H9 (cell line): ENCODE measurements at regions not wholly inside any gene's neighbourhood (a gene's known extent, or its start where the extent isn't known, plus 50 kb on each side); places are given as distances from the start of the nearest gene placed in this dataset.

Experiments used
- DNase-seq: peaks from one replicate; pipeline ENCODE4 v3.0.0-alpha.2; 2017
- H2AFZ ChIP-seq: one replicate; pipeline ENCODE4 v1.6.1; 2013; ENCODE audit warnings: mild to moderate bottlenecking, low read length, control low read depth, moderate library complexity
- H2AK5ac ChIP-seq: 2 replicates; pipeline ENCODE4 v1.6.1; 2013; ENCODE audit warnings: low read length, control low read depth, mixed read lengths; ENCODE audit not compliant: insufficient read length
- H2BK120ac ChIP-seq: one replicate; pipeline ENCODE4 v1.6.1; 2013; ENCODE audit warnings: low read depth, mild to moderate bottlenecking, low read length, control low read depth, inconsistent platforms; ENCODE audit not compliant: poor library complexity, severe bottlenecking
- H2BK12ac ChIP-seq: 2 replicates; pipeline ENCODE4 v1.6.1; 2013; ENCODE audit warnings: low read length, control low read depth, mixed read lengths, low read depth; ENCODE audit not compliant: insufficient read length
- H2BK15ac ChIP-seq: 2 replicates; pipeline ENCODE4 v1.6.1; 2013; ENCODE audit warnings: low read depth, low read length, control low read depth
- H2BK20ac ChIP-seq: one replicate; pipeline ENCODE4 v1.6.1; 2013; ENCODE audit warnings: low read depth, mild to moderate bottlenecking, low read length, control low read depth, inconsistent platforms; ENCODE audit not compliant: poor library complexity, severe bottlenecking
- H2BK5ac ChIP-seq: 2 replicates; pipeline ENCODE4 v1.6.1; 2013; ENCODE audit warnings: low read length, control low read depth, mixed read lengths; ENCODE audit not compliant: insufficient read length
- H3K14ac ChIP-seq: 2 replicates; pipeline ENCODE4 v1.6.1; 2013; ENCODE audit warnings: low read length, control low read depth; ENCODE audit not compliant: insufficient read depth
- H3K18ac ChIP-seq: 2 replicates; pipeline ENCODE4 v1.6.1; 2013; ENCODE audit warnings: low read depth, mild to moderate bottlenecking, mixed read lengths, low read length, control low read depth; ENCODE audit not compliant: insufficient read length
- H3K23ac ChIP-seq: 2 replicates; pipeline ENCODE4 v1.6.1; 2013; ENCODE audit warnings: low read length, control low read depth, mixed read lengths, low read depth; ENCODE audit not compliant: insufficient read length
- H3K23me2 ChIP-seq: 2 replicates; pipeline ENCODE4 v1.6.1; 2013; ENCODE audit warnings: low read depth, mild to moderate bottlenecking, mixed read lengths, low read length, control low read depth; ENCODE audit not compliant: insufficient read length, poor library complexity, severe bottlenecking
- H3K27ac ChIP-seq: 2 replicates; pipeline ENCODE4 v1.5.1; 2013; ENCODE audit warnings: low read length, control low read depth, mixed read lengths, low read depth; ENCODE audit not compliant: insufficient read length
- H3K27me3 ChIP-seq: 2 replicates; pipeline ENCODE4 v1.6.1; 2013; ENCODE audit warnings: low read length, control low read depth, inconsistent platforms; ENCODE audit not compliant: insufficient read depth
- H3K4ac ChIP-seq: 2 replicates; pipeline ENCODE4 v1.6.1; 2013; ENCODE audit warnings: low read depth, mild to moderate bottlenecking, control low read depth, inconsistent platforms, low read length, moderate library complexity
- H3K4me1 ChIP-seq: 2 replicates; pipeline ENCODE4 v1.6.1; 2013; ENCODE audit warnings: low read length, control low read depth, inconsistent platforms; ENCODE audit not compliant: insufficient read depth
- H3K4me2 ChIP-seq: 2 replicates; pipeline ENCODE4 v1.6.1; 2013; ENCODE audit warnings: low read length, control low read depth, mixed read lengths; ENCODE audit not compliant: insufficient read length, insufficient read depth
- H3K56ac ChIP-seq: 2 replicates; pipeline ENCODE4 v1.6.1; 2013; ENCODE audit warnings: low read depth, mild to moderate bottlenecking, mixed read lengths, low read length, control low read depth; ENCODE audit not compliant: insufficient read length
- H3K79me1 ChIP-seq: 2 replicates; pipeline ENCODE4 v1.6.1; 2013; ENCODE audit warnings: low read depth, mild to moderate bottlenecking, moderate library complexity, low read length, control low read depth, inconsistent platforms; ENCODE audit not compliant: insufficient read depth, poor library complexity, severe bottlenecking
- H3K79me2 ChIP-seq: 2 replicates; pipeline ENCODE4 v1.6.1; 2013; ENCODE audit warnings: low read length, control low read depth, inconsistent platforms; ENCODE audit not compliant: insufficient read depth
- H3K9ac ChIP-seq: 2 replicates; pipeline ENCODE4 v1.6.1; 2013; ENCODE audit warnings: low read length, control low read depth, mixed read lengths; ENCODE audit not compliant: insufficient read length; ENCODE audit errors: extremely low read depth
- H3K9me3 ChIP-seq: one replicate; pipeline ENCODE4 v1.6.1; 2013; ENCODE audit warnings: low read depth, low read length, inconsistent platforms; ENCODE audit not compliant: control insufficient read depth
- H3T11ph ChIP-seq: one replicate; pipeline ENCODE4 v1.6.1; 2013; ENCODE audit warnings: mild to moderate bottlenecking, low read length, control low read depth, inconsistent platforms
- H4K20me1 ChIP-seq: one replicate; pipeline ENCODE4 v1.6.1; 2013; ENCODE audit not compliant: control insufficient read depth, insufficient read length, insufficient read depth
- H4K5ac ChIP-seq: 2 replicates; pipeline ENCODE4 v1.6.1; 2013; ENCODE audit warnings: low read depth, mild to moderate bottlenecking, mixed read lengths, low read length, control low read depth; ENCODE audit not compliant: insufficient read length
- H4K8ac ChIP-seq: replicated peaks from 2 replicates; pipeline ENCODE4 v1.6.1; 2013; ENCODE audit warnings: low read length, control low read depth, mixed read lengths, low read depth; ENCODE audit not compliant: insufficient read length
- H4K91ac ChIP-seq: 2 replicates; pipeline ENCODE4 v1.6.1; 2013; ENCODE audit warnings: low read depth, mild to moderate bottlenecking, moderate library complexity, mixed read lengths, low read length, control low read depth; ENCODE audit not compliant: insufficient read length
- H3K27ac Mint-ChIP-seq, 3 experiments: 2 replicates in 2 of 3; 3 replicates in 1 of 3; pipeline ENCODE4 v1.8.0; 2020 to 2021; ENCODE audit warnings: mixed read lengths in 3 of 3, mild to moderate bottlenecking in 1 of 3, moderate library complexity in 1 of 3
- H3K27me3 Mint-ChIP-seq: 2 replicates; pipeline ENCODE4 v1.8.0; 2021; ENCODE audit warnings: low read depth, mild to moderate bottlenecking, moderate library complexity, mixed read lengths
- H3K36me3 Mint-ChIP-seq, 3 experiments: 2 replicates in 2 of 3; 3 replicates in 1 of 3; pipeline ENCODE4 v1.8.0; 2020 to 2021; ENCODE audit warnings: low read depth in 3 of 3, mixed read lengths in 3 of 3; ENCODE audit not compliant: insufficient read depth in 1 of 3
- H3K4me1 Mint-ChIP-seq, 2 experiments: 2 replicates each; pipeline ENCODE4 v1.8.0; 2020; ENCODE audit warnings: mixed read lengths in 2 of 2
- H3K4me3 Mint-ChIP-seq, 2 experiments: 2 replicates in 1 of 2; 3 replicates in 1 of 2; pipeline ENCODE4 v1.8.0; 2020 to 2021; ENCODE audit warnings: mild to moderate bottlenecking in 2 of 2, mixed read lengths in 2 of 2, moderate library complexity in 1 of 2
- H3K9me3 Mint-ChIP-seq, 2 experiments: 2 replicates in 1 of 2; 3 replicates in 1 of 2; pipeline ENCODE4 v1.8.0; 2020; ENCODE audit warnings: mild to moderate bottlenecking in 2 of 2, mixed read lengths in 2 of 2, moderate library complexity in 1 of 2
- WGBS: extraction: QIAGEN DNeasy Blood & Tissue Kit; methylation state at CpG from one replicate; pipeline ENCODE4 v1.1.7; 2013; ENCODE audit warnings: missing lambda C conversion rate, low lambda C conversion rate, mixed read lengths; ENCODE audit not compliant: insufficient read length; ENCODE audit errors: extremely low coverage; 5-methylcytosine and 5-hydroxymethylcytosine counted together
- TF ChIP-seq, protein P1 (sequence below): fragments of 200-600 bp; sonication (generic); conservative IDR thresholded peaks from 3 replicates; pipeline ENCODE4 v1.8.0; 2021; ENCODE audit warnings: antibody characterized with exemption, mild to moderate bottlenecking

DNA sequence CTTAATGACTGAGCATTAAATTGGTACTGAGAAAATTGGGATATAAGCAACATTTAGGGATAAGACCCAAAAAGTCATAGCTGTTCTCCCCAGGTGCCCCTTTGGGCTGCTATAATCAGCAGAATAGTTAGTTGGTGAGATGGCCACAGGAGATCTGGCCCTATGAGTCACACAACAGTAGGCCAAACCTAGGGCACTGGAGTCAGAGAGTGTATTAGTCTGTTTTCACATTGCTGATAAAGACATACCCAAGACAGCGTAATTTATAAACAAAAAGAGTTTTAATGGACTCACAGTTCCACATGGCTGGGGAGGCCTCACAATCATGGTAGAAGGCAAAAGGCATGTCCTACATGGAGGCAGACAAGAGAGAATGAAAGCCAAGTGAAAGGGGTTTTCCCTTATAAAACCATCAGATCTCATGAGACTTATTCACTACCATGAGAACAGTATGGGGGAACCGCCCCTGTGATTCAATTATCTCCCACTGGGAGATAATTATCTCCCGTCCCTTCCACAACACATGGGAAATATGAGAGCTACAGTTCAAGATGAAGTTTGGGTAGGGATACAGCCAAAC is 338.3 kb upstream of the NR3C2 start:
- Histone ChIP-seq H2BK15ac (no peak overlapping the region), H2AFZ (no peak overlapping the region), H3K14ac (no peak overlapping the region), H2BK12ac (no peak overlapping the region), H3K27ac (no peak overlapping the region), H2AK5ac (no peak overlapping the region), H3K18ac (no peak overlapping the region), H3K9ac (no peak overlapping the region), H3K56ac (no peak overlapping the region), H3K9me3 (no peaks in the 10 kb centered on the region), H3K79me2 (no peaks in the 10 kb centered on the region), H2BK120ac (no peak overlapping the region), H4K91ac (no peak overlapping the region), H3K23ac (no peak overlapping the region), H3K27me3 (no peaks in the 10 kb centered on the region), H3K4ac (no peak overlapping the region), H3K23me2 (no peaks in the 10 kb centered on the region), H3T11ph (no peak overlapping the region), H3K4me1 (peaks cover 4% of the 10 kb centered on the region; the same call in 1 of the 2 replicates), H2BK5ac (no peak overlapping the region), H3K79me1 (no peaks in the 10 kb centered on the region), H4K5ac (no peak overlapping the region), H2BK20ac (no peak overlapping the region), H4K8ac (no peak overlapping the region), H3K4me2 (no peak overlapping the region), H4K20me1 (no peaks in the 10 kb centered on the region)
- WGBS = no CpG with 5 or more reads among the region's 3 CpGs
- Mint-ChIP-seq H3K9me3 (no peaks in the 10 kb centered on the region), H3K4me3 (no peak overlapping the region), H3K4me1 (peaks cover 15 to 17% of the 10 kb centered on the region in 2 experiments), H3K36me3 (no peaks in the 10 kb centered on the region), H3K27ac (no peak overlapping the region), H3K27me3 (no peaks in the 10 kb centered on the region)
- DNase-seq = no peak
- TF ChIP-seq, protein P1, sequence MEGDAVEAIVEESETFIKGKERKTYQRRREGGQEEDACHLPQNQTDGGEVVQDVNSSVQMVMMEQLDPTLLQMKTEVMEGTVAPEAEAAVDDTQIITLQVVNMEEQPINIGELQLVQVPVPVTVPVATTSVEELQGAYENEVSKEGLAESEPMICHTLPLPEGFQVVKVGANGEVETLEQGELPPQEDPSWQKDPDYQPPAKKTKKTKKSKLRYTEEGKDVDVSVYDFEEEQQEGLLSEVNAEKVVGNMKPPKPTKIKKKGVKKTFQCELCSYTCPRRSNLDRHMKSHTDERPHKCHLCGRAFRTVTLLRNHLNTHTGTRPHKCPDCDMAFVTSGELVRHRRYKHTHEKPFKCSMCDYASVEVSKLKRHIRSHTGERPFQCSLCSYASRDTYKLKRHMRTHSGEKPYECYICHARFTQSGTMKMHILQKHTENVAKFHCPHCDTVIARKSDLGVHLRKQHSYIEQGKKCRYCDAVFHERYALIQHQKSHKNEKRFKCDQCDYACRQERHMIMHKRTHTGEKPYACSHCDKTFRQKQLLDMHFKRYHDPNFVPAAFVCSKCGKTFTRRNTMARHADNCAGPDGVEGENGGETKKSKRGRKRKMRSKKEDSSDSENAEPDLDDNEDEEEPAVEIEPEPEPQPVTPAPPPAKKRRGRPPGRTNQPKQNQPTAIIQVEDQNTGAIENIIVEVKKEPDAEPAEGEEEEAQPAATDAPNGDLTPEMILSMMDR = no peak
